ENCODE measurements at regions not wholly inside any gene's neighbourhood (a gene's known extent, or its start where the extent isn't known, plus 50 kb on each side); places are given as distances from the start of the nearest gene placed in this dataset.

DNA sequence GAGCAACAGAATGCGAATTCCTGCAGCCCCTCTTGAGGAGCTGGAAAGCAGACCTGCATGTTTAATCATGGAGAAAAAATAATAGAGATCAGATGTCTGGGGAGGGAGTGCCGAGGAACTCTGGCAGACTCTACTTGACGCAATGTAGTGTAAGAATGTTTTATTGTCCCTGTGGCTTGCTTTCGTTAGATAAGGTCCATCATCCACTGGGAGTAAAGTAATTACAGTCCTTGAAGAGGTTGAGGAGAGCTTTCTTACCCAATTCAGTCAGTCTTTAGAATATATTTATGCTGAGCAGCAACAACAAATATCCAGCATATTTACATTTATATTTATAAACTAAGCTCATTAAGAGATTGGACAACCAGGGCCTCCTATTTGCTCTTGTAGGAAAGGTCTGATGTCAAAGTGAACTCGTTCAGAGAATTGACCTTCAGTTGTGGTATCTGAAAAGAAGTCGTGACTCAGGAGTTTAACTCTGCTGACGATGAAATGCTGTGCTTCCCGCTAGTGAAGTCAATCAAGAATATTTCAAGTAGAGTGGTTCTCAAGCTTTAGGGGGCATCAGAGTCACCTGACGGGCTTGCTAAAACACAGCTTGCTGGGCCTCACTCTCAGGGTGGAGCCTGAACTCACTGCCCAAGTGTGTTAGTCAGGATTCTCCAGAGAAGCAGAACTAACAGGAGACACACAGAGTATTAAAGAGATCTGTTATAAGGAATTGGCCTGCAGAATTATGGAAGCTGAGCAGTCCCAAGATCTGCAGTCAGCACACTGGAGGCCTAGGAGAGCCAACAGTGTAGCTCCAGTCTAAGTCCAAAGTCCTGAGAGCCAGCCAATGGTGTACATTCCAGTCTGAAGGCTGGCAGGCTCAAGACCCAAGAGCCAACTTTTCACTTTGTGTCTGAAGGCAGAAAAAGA, 139.3 kb upstream of the LMNTD1 start:
- TF ChIP-seq CTCF (IDR thresholded peaks at IDR 0.05; ENCODE audit: low read depth, low read length, missing input control): no peak
- no peak for TF ChIP-seq RXRA (IDR thresholded peaks at IDR 0.05)
- TF ChIP-seq, protein P1, sequence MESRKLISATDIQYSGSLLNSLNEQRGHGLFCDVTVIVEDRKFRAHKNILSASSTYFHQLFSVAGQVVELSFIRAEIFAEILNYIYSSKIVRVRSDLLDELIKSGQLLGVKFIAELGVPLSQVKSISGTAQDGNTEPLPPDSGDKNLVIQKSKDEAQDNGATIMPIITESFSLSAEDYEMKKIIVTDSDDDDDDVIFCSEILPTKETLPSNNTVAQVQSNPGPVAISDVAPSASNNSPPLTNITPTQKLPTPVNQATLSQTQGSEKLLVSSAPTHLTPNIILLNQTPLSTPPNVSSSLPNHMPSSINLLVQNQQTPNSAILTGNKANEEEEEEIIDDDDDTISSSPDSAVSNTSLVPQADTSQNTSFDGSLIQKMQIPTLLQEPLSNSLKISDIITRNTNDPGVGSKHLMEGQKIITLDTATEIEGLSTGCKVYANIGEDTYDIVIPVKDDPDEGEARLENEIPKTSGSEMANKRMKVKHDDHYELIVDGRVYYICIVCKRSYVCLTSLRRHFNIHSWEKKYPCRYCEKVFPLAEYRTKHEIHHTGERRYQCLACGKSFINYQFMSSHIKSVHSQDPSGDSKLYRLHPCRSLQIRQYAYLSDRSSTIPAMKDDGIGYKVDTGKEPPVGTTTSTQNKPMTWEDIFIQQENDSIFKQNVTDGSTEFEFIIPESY (IDR thresholded peaks at IDR 0.05): no peak
- TF ChIP-seq YY1 (IDR thresholded peaks at IDR 0.05): no peak
- TF ChIP-seq TAF1 (conservative IDR thresholded peaks at IDR 0.05): no peak
- TF ChIP-seq SP1 (IDR thresholded peaks at IDR 0.05): no peak
- TF ChIP-seq, protein P2, sequence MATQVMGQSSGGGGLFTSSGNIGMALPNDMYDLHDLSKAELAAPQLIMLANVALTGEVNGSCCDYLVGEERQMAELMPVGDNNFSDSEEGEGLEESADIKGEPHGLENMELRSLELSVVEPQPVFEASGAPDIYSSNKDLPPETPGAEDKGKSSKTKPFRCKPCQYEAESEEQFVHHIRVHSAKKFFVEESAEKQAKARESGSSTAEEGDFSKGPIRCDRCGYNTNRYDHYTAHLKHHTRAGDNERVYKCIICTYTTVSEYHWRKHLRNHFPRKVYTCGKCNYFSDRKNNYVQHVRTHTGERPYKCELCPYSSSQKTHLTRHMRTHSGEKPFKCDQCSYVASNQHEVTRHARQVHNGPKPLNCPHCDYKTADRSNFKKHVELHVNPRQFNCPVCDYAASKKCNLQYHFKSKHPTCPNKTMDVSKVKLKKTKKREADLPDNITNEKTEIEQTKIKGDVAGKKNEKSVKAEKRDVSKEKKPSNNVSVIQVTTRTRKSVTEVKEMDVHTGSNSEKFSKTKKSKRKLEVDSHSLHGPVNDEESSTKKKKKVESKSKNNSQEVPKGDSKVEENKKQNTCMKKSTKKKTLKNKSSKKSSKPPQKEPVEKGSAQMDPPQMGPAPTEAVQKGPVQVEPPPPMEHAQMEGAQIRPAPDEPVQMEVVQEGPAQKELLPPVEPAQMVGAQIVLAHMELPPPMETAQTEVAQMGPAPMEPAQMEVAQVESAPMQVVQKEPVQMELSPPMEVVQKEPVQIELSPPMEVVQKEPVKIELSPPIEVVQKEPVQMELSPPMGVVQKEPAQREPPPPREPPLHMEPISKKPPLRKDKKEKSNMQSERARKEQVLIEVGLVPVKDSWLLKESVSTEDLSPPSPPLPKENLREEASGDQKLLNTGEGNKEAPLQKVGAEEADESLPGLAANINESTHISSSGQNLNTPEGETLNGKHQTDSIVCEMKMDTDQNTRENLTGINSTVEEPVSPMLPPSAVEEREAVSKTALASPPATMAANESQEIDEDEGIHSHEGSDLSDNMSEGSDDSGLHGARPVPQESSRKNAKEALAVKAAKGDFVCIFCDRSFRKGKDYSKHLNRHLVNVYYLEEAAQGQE (IDR thresholded peaks at IDR 0.05): no peak
- TF ChIP-seq, protein P3, sequence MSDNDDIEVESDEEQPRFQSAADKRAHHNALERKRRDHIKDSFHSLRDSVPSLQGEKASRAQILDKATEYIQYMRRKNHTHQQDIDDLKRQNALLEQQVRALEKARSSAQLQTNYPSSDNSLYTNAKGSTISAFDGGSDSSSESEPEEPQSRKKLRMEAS (IDR thresholded peaks at IDR 0.05): no peak
- TF ChIP-seq, protein P4, sequence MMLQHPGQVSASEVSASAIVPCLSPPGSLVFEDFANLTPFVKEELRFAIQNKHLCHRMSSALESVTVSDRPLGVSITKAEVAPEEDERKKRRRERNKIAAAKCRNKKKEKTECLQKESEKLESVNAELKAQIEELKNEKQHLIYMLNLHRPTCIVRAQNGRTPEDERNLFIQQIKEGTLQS (IDR thresholded peaks at IDR 0.05): no peak
- TF ChIP-seq JUND (IDR thresholded peaks at IDR 0.05): no peak
- no peak for TF ChIP-seq HNF4G (IDR thresholded peaks at IDR 0.05)
- no peak for TF ChIP-seq GABPA (IDR thresholded peaks at IDR 0.05 in 1 of 2, conservative IDR thresholded peaks at IDR 0.05 in 1 of 2)

Measured in liver (tissue), 3 donors.